Epithelial cell of esophagus (primary cell): ENCODE measurements at regions not wholly inside any gene's neighbourhood (a gene's known extent, or its start where the extent isn't known, plus 50 kb on each side); places are given as distances from the start of the nearest gene placed in this dataset.

Experiments used
- DNase-seq: peaks from one replicate; pipeline ENCODE4 v3.0.0; 2010; ENCODE audit warnings: low read depth
- H3K4me3 ChIP-seq: 2 replicates; pipeline ENCODE4 v1.5.1; 2011; ENCODE audit warnings: mild to moderate bottlenecking, low read length, control low read depth
- CTCF ChIP-seq: IDR thresholded peaks from 2 replicates; pipeline ENCODE4 v1.5.1; 2011; ENCODE audit warnings: low read depth, mild to moderate bottlenecking, low read length, control low read depth, inconsistent platforms; ENCODE audit not compliant: insufficient read depth; ENCODE audit errors: missing control alignments

- TF ChIP-seq CTCF: no peak
- DNase-seq: no peak
- no peak overlapping the region for H3K4me3 ChIP-seq
Observed at GRCh38 chr7:45443263-45443662, 130.9 kb upstream of the ADCY1 start.

GRCh38 chr7:45446195-45446944 lies 127.8 kb upstream of the ADCY1 start:
- peak; percentile 94 for DNase-seq

GRCh38 chr7:45447296-45447695 lies 126.9 kb upstream of the ADCY1 start:
- no peak overlapping the region for H3K4me3 ChIP-seq
- TF ChIP-seq CTCF: no peak
- peak; percentile 65 for DNase-seq

More at GRCh38 chr7:45446195-45446944, 127.8 kb upstream of the ADCY1 start:
- H3K4me3 ChIP-seq: no peak overlapping the region
- no peak for TF ChIP-seq CTCF

GRCh38 chr7:45450571-45451204 lies 123.5 kb upstream of the ADCY1 start:
- no peak for TF ChIP-seq CTCF
- DNase-seq: no peak
- H3K4me3 ChIP-seq: no peak overlapping the region

- peak; percentile 56 for DNase-seq
- TF ChIP-seq CTCF: no peak
Observed at GRCh38 chr7:45451342-45452035, 122.7 kb upstream of the ADCY1 start.

GRCh38 chr7:45454771-45455170 lies 119.4 kb upstream of the ADCY1 start:
- DNase-seq: no peak
- H3K4me3 ChIP-seq: no peak overlapping the region
- no peak for TF ChIP-seq CTCF

More at GRCh38 chr7:45451342-45452035, 122.7 kb upstream of the ADCY1 start:
- no peak overlapping the region for H3K4me3 ChIP-seq

- TF ChIP-seq CTCF: no peak
- DNase-seq: no peak
- H3K4me3 ChIP-seq: no peak overlapping the region
Observed at GRCh38 chr7:45455662-45456061, 118.5 kb upstream of the ADCY1 start.
